ENCODE measurements at regions not wholly inside any gene's neighbourhood (a gene's known extent, or its start where the extent isn't known, plus 50 kb on each side); places are given as distances from the start of the nearest gene placed in this dataset.

- WGBS, 2 donors = 62 to 63% methylated on average over 4 of the region's 4 CpGs
- H3K9me3 ChIP-seq (ENCODE audit: control insufficient read depth in 2 of 2, insufficient read depth in 1 of 2, low read depth in 1 of 2, low read length in 1 of 2) = no peaks in the 10 kb centered on the region
Observed at GRCh38 chr18:40875101-40875615, 1079.9 kb upstream of the PIK3C3 start.

GRCh38 chr18:40874233-40874632 is 1080.8 kb upstream of the PIK3C3 start:
- H3K4me1 ChIP-seq (ENCODE audit: control insufficient read depth in 2 of 2, insufficient read depth in 2 of 2, low read length in 1 of 2) = no peaks in the 10 kb centered on the region
- no peak overlapping the region for H3K27ac ChIP-seq (ENCODE audit: low read depth in 2 of 2, low read length in 1 of 2)
- no peak overlapping the region for H3K4me3 ChIP-seq (ENCODE audit: low read depth in 1 of 2, low read length in 2 of 2)
- no peaks in the 10 kb centered on the region for H3K27me3 ChIP-seq (ENCODE audit: control insufficient read depth in 1 of 2, insufficient read depth in 2 of 2, low read length in 2 of 2)
- WGBS, 2 donors = 79% methylated on average over 1 of the region's 1 CpG
- H3K9me3 ChIP-seq (ENCODE audit: control insufficient read depth in 2 of 2, insufficient read depth in 1 of 2, low read depth in 1 of 2, low read length in 1 of 2) = no peaks in the 10 kb centered on the region
- H3K36me3 ChIP-seq (ENCODE audit: control insufficient read depth in 2 of 2, insufficient read depth in 2 of 2, low read length in 1 of 2) = no peaks in the 10 kb centered on the region

More at GRCh38 chr18:40875101-40875615, 1079.9 kb upstream of the PIK3C3 start:
- Histone ChIP-seq H3K4me3 (ENCODE audit: low read depth in 1 of 2, low read length in 2 of 2) (no peak overlapping the region), H3K27me3 (ENCODE audit: control insufficient read depth in 1 of 2, insufficient read depth in 2 of 2, low read length in 2 of 2) (no peaks in the 10 kb centered on the region), H3K27ac (ENCODE audit: low read depth in 2 of 2, low read length in 1 of 2) (no peak overlapping the region), H3K36me3 (ENCODE audit: control insufficient read depth in 2 of 2, insufficient read depth in 2 of 2, low read length in 1 of 2) (no peaks in the 10 kb centered on the region), H3K4me1 (ENCODE audit: control insufficient read depth in 2 of 2, insufficient read depth in 2 of 2, low read length in 1 of 2) (no peaks in the 10 kb centered on the region)

GRCh38 chr18:40868110-40868858 is 1086.8 kb upstream of the PIK3C3 start:
- H3K4me3 ChIP-seq (ENCODE audit: low read depth in 1 of 2, low read length in 2 of 2) = no peak overlapping the region
- H3K4me1 ChIP-seq (ENCODE audit: control insufficient read depth in 2 of 2, insufficient read depth in 2 of 2, low read length in 1 of 2) = no peaks in the 10 kb centered on the region
- WGBS, 2 donors = 47 to 49% methylated on average over 4 of the region's 4 CpGs
- no peaks in the 10 kb centered on the region for H3K36me3 ChIP-seq (ENCODE audit: control insufficient read depth in 2 of 2, insufficient read depth in 2 of 2, low read length in 1 of 2)
- H3K27ac ChIP-seq (ENCODE audit: low read depth in 2 of 2, low read length in 1 of 2) = no peak overlapping the region
- no peaks in the 10 kb centered on the region for H3K27me3 ChIP-seq (ENCODE audit: control insufficient read depth in 1 of 2, insufficient read depth in 2 of 2, low read length in 2 of 2)
- no peaks in the 10 kb centered on the region for H3K9me3 ChIP-seq (ENCODE audit: control insufficient read depth in 2 of 2, insufficient read depth in 1 of 2, low read depth in 1 of 2, low read length in 1 of 2)

GRCh38 chr18:40867459-40867858 is 1087.6 kb upstream of the PIK3C3 start:
- Histone ChIP-seq H3K36me3 (ENCODE audit: control insufficient read depth in 2 of 2, insufficient read depth in 2 of 2, low read length in 1 of 2) (no peaks in the 10 kb centered on the region), H3K27me3 (ENCODE audit: control insufficient read depth in 1 of 2, insufficient read depth in 2 of 2, low read length in 2 of 2) (no peaks in the 10 kb centered on the region), H3K9me3 (ENCODE audit: control insufficient read depth in 2 of 2, insufficient read depth in 1 of 2, low read depth in 1 of 2, low read length in 1 of 2) (no peaks in the 10 kb centered on the region), H3K4me1 (ENCODE audit: control insufficient read depth in 2 of 2, insufficient read depth in 2 of 2, low read length in 1 of 2) (no peaks in the 10 kb centered on the region), H3K27ac (ENCODE audit: low read depth in 2 of 2, low read length in 1 of 2) (no peak overlapping the region), H3K4me3 (ENCODE audit: low read depth in 1 of 2, low read length in 2 of 2) (no peak overlapping the region)
- WGBS, 2 donors = 69 to 71% methylated on average over 2 of the region's 2 CpGs

- no peaks in the 10 kb centered on the region for H3K36me3 ChIP-seq (ENCODE audit: control insufficient read depth in 2 of 2, insufficient read depth in 2 of 2, low read length in 1 of 2)
- WGBS, 2 donors = 87 to 93% methylated on average over 3 of the region's 3 CpGs
- no peak overlapping the region for H3K4me3 ChIP-seq (ENCODE audit: low read depth in 1 of 2, low read length in 2 of 2)
- H3K4me1 ChIP-seq (ENCODE audit: control insufficient read depth in 2 of 2, insufficient read depth in 2 of 2, low read length in 1 of 2) = no peaks in the 10 kb centered on the region
- no peaks in the 10 kb centered on the region for H3K27me3 ChIP-seq (ENCODE audit: control insufficient read depth in 1 of 2, insufficient read depth in 2 of 2, low read length in 2 of 2)
- no peaks in the 10 kb centered on the region for H3K9me3 ChIP-seq (ENCODE audit: control insufficient read depth in 2 of 2, insufficient read depth in 1 of 2, low read depth in 1 of 2, low read length in 1 of 2)
- no peak overlapping the region for H3K27ac ChIP-seq (ENCODE audit: low read depth in 2 of 2, low read length in 1 of 2)
Observed at GRCh38 chr18:40866968-40867367, 1088.1 kb upstream of the PIK3C3 start.

- no peaks in the 10 kb centered on the region for H3K27me3 ChIP-seq (ENCODE audit: control insufficient read depth in 1 of 2, insufficient read depth in 2 of 2, low read length in 2 of 2)
- no peaks in the 10 kb centered on the region for H3K4me1 ChIP-seq (ENCODE audit: control insufficient read depth in 2 of 2, insufficient read depth in 2 of 2, low read length in 1 of 2)
- 83 to 88% methylated on average over 5 of the region's 5 CpGs for WGBS, 2 donors
- H3K9me3 ChIP-seq (ENCODE audit: control insufficient read depth in 2 of 2, insufficient read depth in 1 of 2, low read depth in 1 of 2, low read length in 1 of 2) = no peaks in the 10 kb centered on the region
- H3K36me3 ChIP-seq (ENCODE audit: control insufficient read depth in 2 of 2, insufficient read depth in 2 of 2, low read length in 1 of 2) = no peaks in the 10 kb centered on the region
- no peak overlapping the region for H3K27ac ChIP-seq (ENCODE audit: low read depth in 2 of 2, low read length in 1 of 2)
- H3K4me3 ChIP-seq (ENCODE audit: low read depth in 1 of 2, low read length in 2 of 2) = no peak overlapping the region
Observed at GRCh38 chr18:40866013-40866645, 1088.9 kb upstream of the PIK3C3 start.

- no peaks in the 10 kb centered on the region for H3K27me3 ChIP-seq (ENCODE audit: control insufficient read depth in 1 of 2, insufficient read depth in 2 of 2, low read length in 2 of 2)
- WGBS, 2 donors = 91 to 93% methylated on average over 2 of the region's 2 CpGs
- H3K36me3 ChIP-seq (ENCODE audit: control insufficient read depth in 2 of 2, insufficient read depth in 2 of 2, low read length in 1 of 2) = no peaks in the 10 kb centered on the region
- H3K4me3 ChIP-seq (ENCODE audit: low read depth in 1 of 2, low read length in 2 of 2) = no peak overlapping the region
- no peaks in the 10 kb centered on the region for H3K9me3 ChIP-seq (ENCODE audit: control insufficient read depth in 2 of 2, insufficient read depth in 1 of 2, low read depth in 1 of 2, low read length in 1 of 2)
- H3K4me1 ChIP-seq (ENCODE audit: control insufficient read depth in 2 of 2, insufficient read depth in 2 of 2, low read length in 1 of 2) = no peaks in the 10 kb centered on the region
- H3K27ac ChIP-seq (ENCODE audit: low read depth in 2 of 2, low read length in 1 of 2) = no peak overlapping the region
Observed at GRCh38 chr18:40864846-40865245, 1090.2 kb upstream of the PIK3C3 start.

- WGBS, 2 donors = 77 to 78% methylated on average over 3 of the region's 3 CpGs
- no peak overlapping the region for H3K27ac ChIP-seq (ENCODE audit: low read depth in 2 of 2, low read length in 1 of 2)
- H3K4me3 ChIP-seq (ENCODE audit: low read depth in 1 of 2, low read length in 2 of 2) = no peak overlapping the region
- H3K36me3 ChIP-seq (ENCODE audit: control insufficient read depth in 2 of 2, insufficient read depth in 2 of 2, low read length in 1 of 2) = no peaks in the 10 kb centered on the region
- H3K9me3 ChIP-seq (ENCODE audit: control insufficient read depth in 2 of 2, insufficient read depth in 1 of 2, low read depth in 1 of 2, low read length in 1 of 2) = no peaks in the 10 kb centered on the region
- H3K27me3 ChIP-seq (ENCODE audit: control insufficient read depth in 1 of 2, insufficient read depth in 2 of 2, low read length in 2 of 2) = no peaks in the 10 kb centered on the region
- no peaks in the 10 kb centered on the region for H3K4me1 ChIP-seq (ENCODE audit: control insufficient read depth in 2 of 2, insufficient read depth in 2 of 2, low read length in 1 of 2)
Observed at GRCh38 chr18:40863801-40864200, 1091.2 kb upstream of the PIK3C3 start.

GRCh38 chr18:40860189-40860588 is 1094.8 kb upstream of the PIK3C3 start:
- H3K36me3 ChIP-seq (ENCODE audit: control insufficient read depth in 2 of 2, insufficient read depth in 2 of 2, low read length in 1 of 2) = no peaks in the 10 kb centered on the region

GRCh38 chr18:40855661-40856060 is 1099.4 kb upstream of the PIK3C3 start:
- H3K27me3 ChIP-seq (ENCODE audit: control insufficient read depth in 1 of 2, insufficient read depth in 2 of 2, low read length in 2 of 2) = no peaks in the 10 kb centered on the region
- no peaks in the 10 kb centered on the region for H3K4me1 ChIP-seq (ENCODE audit: control insufficient read depth in 2 of 2, insufficient read depth in 2 of 2, low read length in 1 of 2)
- H3K4me3 ChIP-seq (ENCODE audit: low read depth in 1 of 2, low read length in 2 of 2) = no peak overlapping the region
- no peaks in the 10 kb centered on the region for H3K36me3 ChIP-seq (ENCODE audit: control insufficient read depth in 2 of 2, insufficient read depth in 2 of 2, low read length in 1 of 2)
- 83 to 85% methylated on average over 4 of the region's 4 CpGs for WGBS, 2 donors
- H3K9me3 ChIP-seq (ENCODE audit: control insufficient read depth in 2 of 2, insufficient read depth in 1 of 2, low read depth in 1 of 2, low read length in 1 of 2) = no peaks in the 10 kb centered on the region
- H3K27ac ChIP-seq (ENCODE audit: low read depth in 2 of 2, low read length in 1 of 2) = no peak overlapping the region

More at GRCh38 chr18:40860189-40860588, 1094.8 kb upstream of the PIK3C3 start:
- no peaks in the 10 kb centered on the region for H3K4me1 ChIP-seq (ENCODE audit: control insufficient read depth in 2 of 2, insufficient read depth in 2 of 2, low read length in 1 of 2)
- H3K4me3 ChIP-seq (ENCODE audit: low read depth in 1 of 2, low read length in 2 of 2) = no peak overlapping the region
- H3K27ac ChIP-seq (ENCODE audit: low read depth in 2 of 2, low read length in 1 of 2) = no peak overlapping the region
- WGBS, 2 donors = 84 to 88% methylated on average over 2 of the region's 2 CpGs
- no peaks in the 10 kb centered on the region for H3K27me3 ChIP-seq (ENCODE audit: control insufficient read depth in 1 of 2, insufficient read depth in 2 of 2, low read length in 2 of 2)
- H3K9me3 ChIP-seq (ENCODE audit: control insufficient read depth in 2 of 2, insufficient read depth in 1 of 2, low read depth in 1 of 2, low read length in 1 of 2) = no peaks in the 10 kb centered on the region

All from esophagus (tissue), 2 donors.